Endothelial cell of umbilical vein (primary cell): ENCODE measurements at regions not wholly inside any gene's neighbourhood (a gene's known extent, or its start where the extent isn't known, plus 50 kb on each side); places are given as distances from the start of the nearest gene placed in this dataset.

Experiments
- BruUV-seq: library from RNA; stranded (reverse); fragments of 400-500 nt; replicated peaks from 2 replicates; lab custom pipeline; 2021; lab: Mats Ljungman, UMichigan
- CTCF ChIA-PET: fragments of 300-600, 350-600 bp; sonication (Branson Sonifier 250); formaldehyde crosslinking; loops from one replicate; lab custom pipeline; 2021; ENCODE audit warnings: antibody characterized with exemption, inconsistent platforms; lab: Charles Lee
- POLR2A ChIA-PET: fragments of 300-600, 350-600 bp; sonication (Branson Sonifier 250); formaldehyde crosslinking; loops from one replicate; lab custom pipeline; 2021; ENCODE audit warnings: antibody characterized with exemption, inconsistent platforms; lab: Charles Lee
- DNase-seq: peaks from one replicate; pipeline ENCODE4 v3.0.0-alpha.2; 2011; ENCODE audit warnings: low read depth, low spot score
- FAIRE-seq: peaks from 2 replicates; lab custom pipeline; 2011; peaks lifted over from hg19 to GRCh38; lab: Jason Lieb, UNC
- H2AFZ ChIP-seq: 2 replicates; pipeline ENCODE4 v1.6.0; 2012; ENCODE audit warnings: low read depth, low read length, control low read depth, inconsistent platforms
- H3K27ac ChIP-seq: 2 replicates; pipeline ENCODE4 v1.5.1; 2011; ENCODE audit warnings: low read depth, mild to moderate bottlenecking, control low read depth, low read length, moderate library complexity; ENCODE audit not compliant: insufficient read depth
- H3K27me3 ChIP-seq, 2 experiments: 2 replicates each; pipeline versions ENCODE4 v1.6.0 to v1.6.1; 2011; ENCODE audit warnings: low read length in 2 of 2, mixed read lengths in 1 of 2; ENCODE audit not compliant: control insufficient read depth in 2 of 2, insufficient read depth in 2 of 2
- H3K36me3 ChIP-seq, 2 experiments: 2 replicates in 1 of 2; 3 replicates in 1 of 2; pipeline ENCODE4 v1.5.1; 2011; ENCODE audit warnings: low read length in 2 of 2, mild to moderate bottlenecking in 1 of 2, moderate library complexity in 1 of 2; ENCODE audit not compliant: control insufficient read depth in 2 of 2, insufficient read depth in 2 of 2; ENCODE audit errors: extremely low read depth in 1 of 2
- H3K4me1 ChIP-seq: 3 replicates; pipeline ENCODE4 v1.5.1; 2011; ENCODE audit warnings: mild to moderate bottlenecking, low read length; ENCODE audit not compliant: control insufficient read depth, insufficient read depth; ENCODE audit errors: extremely low read depth
- H3K4me2 ChIP-seq: 2 replicates; pipeline ENCODE4 v1.6.1; 2011; ENCODE audit warnings: low read length, control low read depth, mixed read lengths; ENCODE audit not compliant: insufficient read depth
- H3K4me3 ChIP-seq, 3 experiments: fragments of 200-600 bp in 1 of 3; sonication (generic), shearing (Covaris generic) in 1 of 3; replicated peaks in 1 of 3; 2 replicates each; pipeline ENCODE4 v1.5.1; 2011 to 2016; ENCODE audit warnings: control low read depth in 3 of 3, low read length in 3 of 3, mild to moderate bottlenecking in 2 of 3, inconsistent platforms in 1 of 3, low read depth in 1 of 3, moderate library complexity in 1 of 3; ENCODE audit not compliant: insufficient read depth in 1 of 3
- H3K79me2 ChIP-seq: 2 replicates; pipeline ENCODE4 v1.6.0; 2012; ENCODE audit warnings: low read length, inconsistent platforms; ENCODE audit not compliant: control insufficient read depth, insufficient read depth
- H3K9ac ChIP-seq: replicated peaks from 2 replicates; pipeline ENCODE3; 2011; ENCODE audit warnings: low read length, control low read depth; ENCODE audit not compliant: insufficient read depth; ENCODE audit errors: extremely low read depth
- H3K9me1 ChIP-seq: replicated peaks from 3 replicates; pipeline ENCODE4 v1.6.0; 2011; ENCODE audit warnings: mild to moderate bottlenecking, low read length; ENCODE audit not compliant: control insufficient read depth, insufficient read depth; ENCODE audit errors: extremely low read depth
- H3K9me3 ChIP-seq: replicated peaks from 2 replicates; pipeline ENCODE4 v1.5.1; 2012; ENCODE audit warnings: low read length, inconsistent platforms; ENCODE audit not compliant: control insufficient read depth, insufficient read depth
- H4K20me1 ChIP-seq: replicated peaks from 2 replicates; pipeline ENCODE3; 2011; ENCODE audit warnings: mild to moderate bottlenecking, low read length; ENCODE audit not compliant: control insufficient read depth, insufficient read depth; ENCODE audit errors: extremely low read depth
- EZH2 ChIP-seq: IDR thresholded peaks from 2 replicates; pipeline ENCODE4 v1.6.1; 2012; ENCODE audit warnings: borderline replicate concordance, low read depth, mild to moderate bottlenecking, moderate library complexity, low read length, inconsistent platforms; ENCODE audit not compliant: severe bottlenecking
- FOS ChIP-seq: IDR thresholded peaks from 2 replicates; pipeline ENCODE4 v1.6.1; 2011; ENCODE audit warnings: mild to moderate bottlenecking, low read length, moderate library complexity, borderline replicate concordance; ENCODE audit not compliant: insufficient read depth
- GATA2 ChIP-seq: IDR thresholded peaks from 2 replicates; pipeline ENCODE4 v1.7.0; 2011; ENCODE audit warnings: low read depth, mild to moderate bottlenecking, moderate library complexity, mixed read lengths, low read length; ENCODE audit not compliant: insufficient read length, insufficient read depth
- JUN ChIP-seq: IDR thresholded peaks from 2 replicates; pipeline ENCODE4 v1.6.1; 2011; ENCODE audit warnings: borderline replicate concordance, low read depth; ENCODE audit not compliant: insufficient read length, insufficient read depth
- MYC ChIP-seq: IDR thresholded peaks from one replicate; pipeline ENCODE4 v1.6.1; 2011; ENCODE audit warnings: mild to moderate bottlenecking, low read depth, low read length
- POLR2A ChIP-seq: IDR thresholded peaks from 2 replicates; pipeline ENCODE4 v1.6.1; 2012; ENCODE audit warnings: low read depth, mild to moderate bottlenecking, control low read depth, low read length
- POLR2AphosphoS5 ChIP-seq: IDR thresholded peaks from 2 replicates; pipeline ENCODE4 v1.6.1; 2012; ENCODE audit warnings: low read depth, mild to moderate bottlenecking, control low read depth, low read length, moderate library complexity; ENCODE audit not compliant: insufficient read depth
- dilution Hi-C: fragments of 300-500 bp; cut with MboI; formaldehyde crosslinking; loops from one replicate; pipeline ENCODE4 v1.15.0; 2019; ENCODE audit warnings: low sequenced_read_pairs; ENCODE audit not compliant: extremely low pct_ligation_motif_present
- intact Hi-C: fragments of 100-400 bp; cut with micrococcal nuclease; formaldehyde crosslinking; loops from one replicate; pipeline ENCODE4 v1.10.0; 2022
- TF ChIP-seq, protein P1 (sequence below), 2 donors: IDR thresholded peaks; 1 replicate in 1 of 2; 2 replicates in 1 of 2; pipeline ENCODE4 v1.5.1; 2011; ENCODE audit warnings: low read length in 2 of 2, mild to moderate bottlenecking in 2 of 2, moderate library complexity in 2 of 2, control low read depth in 1 of 2, inconsistent platforms in 1 of 2, low read depth in 1 of 2; ENCODE audit not compliant: insufficient read depth in 1 of 2; ENCODE audit errors: extremely low read depth in 1 of 2

GRCh38 chr7:16129431-16130110, 291.8 kb downstream of the CRPPA start:
- DNase-seq: peak; percentile 55
- Histone ChIP-seq H3K27me3 (no peaks in the 10 kb centered on the region), H3K9me1 (no peaks in the 10 kb centered on the region), H4K20me1 (no peaks in the 10 kb centered on the region), H2AFZ (peak overlapping the region; percentile 13), H3K79me2 (no peaks in the 10 kb centered on the region), H3K9me3 (no peaks in the 10 kb centered on the region), H3K36me3 (no peaks in the 10 kb centered on the region), H3K27ac (peak overlapping the region; percentile 47), H3K9ac (no peak overlapping the region), H3K4me1 (peaks cover 22% of the 10 kb centered on the region), H3K4me2 (peak overlapping the region; percentile 38), H3K4me3 (no peak overlapping the region)
- ChIA-PET CTCF (interaction anchor here (1.3 to 1.8 kb wide), 2 partner anchors 32 to 435 kb away, joined by 3 to 10 read pairs; no protein-coding TSS in a partner anchor), POLR2A (no interaction called here)
- dilution Hi-C loops: no loop called here
- BruUV-seq: TSS peak; percentile 64
- TF ChIP-seq, protein P1, sequence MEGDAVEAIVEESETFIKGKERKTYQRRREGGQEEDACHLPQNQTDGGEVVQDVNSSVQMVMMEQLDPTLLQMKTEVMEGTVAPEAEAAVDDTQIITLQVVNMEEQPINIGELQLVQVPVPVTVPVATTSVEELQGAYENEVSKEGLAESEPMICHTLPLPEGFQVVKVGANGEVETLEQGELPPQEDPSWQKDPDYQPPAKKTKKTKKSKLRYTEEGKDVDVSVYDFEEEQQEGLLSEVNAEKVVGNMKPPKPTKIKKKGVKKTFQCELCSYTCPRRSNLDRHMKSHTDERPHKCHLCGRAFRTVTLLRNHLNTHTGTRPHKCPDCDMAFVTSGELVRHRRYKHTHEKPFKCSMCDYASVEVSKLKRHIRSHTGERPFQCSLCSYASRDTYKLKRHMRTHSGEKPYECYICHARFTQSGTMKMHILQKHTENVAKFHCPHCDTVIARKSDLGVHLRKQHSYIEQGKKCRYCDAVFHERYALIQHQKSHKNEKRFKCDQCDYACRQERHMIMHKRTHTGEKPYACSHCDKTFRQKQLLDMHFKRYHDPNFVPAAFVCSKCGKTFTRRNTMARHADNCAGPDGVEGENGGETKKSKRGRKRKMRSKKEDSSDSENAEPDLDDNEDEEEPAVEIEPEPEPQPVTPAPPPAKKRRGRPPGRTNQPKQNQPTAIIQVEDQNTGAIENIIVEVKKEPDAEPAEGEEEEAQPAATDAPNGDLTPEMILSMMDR (IDR thresholded peaks at IDR 0.05; ENCODE audit: extremely low read depth in 1 of 2, insufficient read depth in 1 of 2, low read depth in 1 of 2, low read length in 2 of 2): no peak
- TF ChIP-seq FOS: no peak
- no peak for TF ChIP-seq JUN
- no peak for TF ChIP-seq EZH2
- TF ChIP-seq POLR2AphosphoS5: no peak
- TF ChIP-seq MYC: no peak
- TF ChIP-seq GATA2: no peak
- TF ChIP-seq POLR2A: no peak
- FAIRE-seq: peak; percentile 44
- intact Hi-C loops: loop anchor here (5.0 kb wide), 1 partner anchor 293 kb away; the partner anchor contains the start of gene CRPPA
